Stimulated activated CD4-positive, alpha-beta T cell treated with anti-CD3 and anti-CD28 coated beads, Interleukin-2, amount 100 ng/mL, for 4 hours (primary cell): ENCODE measurements at regions not wholly inside any gene's neighbourhood (a gene's known extent, or its start where the extent isn't known, plus 50 kb on each side); places are given as distances from the start of the nearest gene placed in this dataset.

Experiments used
- DNase-seq: peaks from one replicate; pipeline ENCODE4 v3.0.0-alpha.2; 2020; ENCODE audit warnings: low read depth

- DNase-seq = no peak
Measured at GRCh38 chr9:8262625-8263622, 463.3 kb upstream of the DMAC1 start.

- no peak for DNase-seq
Measured at GRCh38 chr9:8261737-8262136, 462.2 kb upstream of the DMAC1 start.

GRCh38 chr9:8259028-8259427 lies 459.4 kb upstream of the DMAC1 start:
- no peak for DNase-seq

GRCh38 chr9:8256880-8257279 lies 457.3 kb upstream of the DMAC1 start:
- DNase-seq = no peak

GRCh38 chr9:8255850-8256249 lies 456.3 kb upstream of the DMAC1 start:
- no peak for DNase-seq

- no peak for DNase-seq
Measured at GRCh38 chr9:8254541-8254940, 455.0 kb upstream of the DMAC1 start.

- no peak for DNase-seq
Measured at GRCh38 chr9:8252445-8252844, 452.9 kb upstream of the DMAC1 start.

GRCh38 chr9:8251566-8251965 lies 452.0 kb upstream of the DMAC1 start:
- DNase-seq = no peak

- no peak for DNase-seq
Measured at GRCh38 chr9:8244505-8245092, 445.0 kb upstream of the DMAC1 start.

- DNase-seq = no peak
Measured at GRCh38 chr9:8241201-8241600, 441.6 kb upstream of the DMAC1 start.

GRCh38 chr9:8237096-8237495 lies 437.5 kb upstream of the DMAC1 start:
- no peak for DNase-seq

GRCh38 chr9:8235489-8235888 lies 435.9 kb upstream of the DMAC1 start:
- no peak for DNase-seq

GRCh38 chr9:8234316-8234715 lies 434.7 kb upstream of the DMAC1 start:
- DNase-seq = no peak

GRCh38 chr9:8232726-8233125 lies 433.1 kb upstream of the DMAC1 start:
- no peak for DNase-seq

GRCh38 chr9:8229226-8229625 lies 429.6 kb upstream of the DMAC1 start:
- no peak for DNase-seq

GRCh38 chr9:8224381-8224801 lies 424.8 kb upstream of the DMAC1 start:
- DNase-seq = no peak

GRCh38 chr9:8223861-8224260 lies 424.3 kb upstream of the DMAC1 start:
- no peak for DNase-seq

GRCh38 chr9:8221462-8221861 lies 421.9 kb upstream of the DMAC1 start:
- DNase-seq = no peak

GRCh38 chr9:8208465-8208864 lies 408.9 kb upstream of the DMAC1 start:
- no peak for DNase-seq

- DNase-seq = no peak
Measured at GRCh38 chr9:8207596-8207995, 408.0 kb upstream of the DMAC1 start.

GRCh38 chr9:8206720-8207119 lies 407.1 kb upstream of the DMAC1 start:
- DNase-seq = no peak

- DNase-seq = no peak
Measured at GRCh38 chr9:8205576-8205975, 406.0 kb upstream of the DMAC1 start.

- no peak for DNase-seq
Measured at GRCh38 chr9:8189881-8190280, 390.3 kb upstream of the DMAC1 start.
